ENCODE measurements at regions not wholly inside any gene's neighbourhood (a gene's known extent, or its start where the extent isn't known, plus 50 kb on each side); places are given as distances from the start of the nearest gene placed in this dataset.

DNA sequence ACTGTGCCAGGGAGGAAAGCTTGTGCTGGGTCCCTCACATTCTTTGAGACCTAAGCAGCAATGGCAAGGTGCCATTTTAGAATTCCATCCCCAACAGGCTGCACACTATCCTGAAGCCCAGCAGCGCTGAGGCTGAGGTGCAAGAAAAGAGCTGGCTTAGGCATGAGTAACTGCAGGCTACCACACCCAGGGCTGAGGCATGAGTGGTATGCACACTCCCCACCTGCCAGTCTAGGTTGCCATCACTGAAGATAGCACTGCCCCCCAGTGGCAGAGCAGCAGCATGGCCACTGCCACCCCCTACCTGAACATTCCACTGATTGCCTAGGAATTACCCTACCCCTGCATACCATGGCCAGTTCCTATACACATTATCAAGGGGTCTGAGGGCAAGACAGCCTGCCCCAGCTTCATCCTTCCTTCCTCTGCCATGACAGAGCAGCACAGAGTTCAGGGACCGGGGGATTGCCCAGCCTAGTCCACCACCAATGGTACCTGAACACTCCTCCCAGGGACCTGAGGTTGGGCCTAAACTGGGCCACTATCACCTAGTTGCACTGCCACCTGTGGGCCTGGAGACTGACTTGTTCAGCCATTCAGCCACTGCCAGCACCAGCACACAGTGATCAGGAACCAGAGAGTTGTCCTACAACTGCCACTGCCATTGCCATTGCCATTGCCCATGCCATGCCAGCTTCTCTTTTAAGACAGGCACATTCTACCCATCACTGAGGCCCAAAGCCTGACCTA is 129.8 kb downstream of the SATB1 start:
- no peak for DNase-seq

DNA sequence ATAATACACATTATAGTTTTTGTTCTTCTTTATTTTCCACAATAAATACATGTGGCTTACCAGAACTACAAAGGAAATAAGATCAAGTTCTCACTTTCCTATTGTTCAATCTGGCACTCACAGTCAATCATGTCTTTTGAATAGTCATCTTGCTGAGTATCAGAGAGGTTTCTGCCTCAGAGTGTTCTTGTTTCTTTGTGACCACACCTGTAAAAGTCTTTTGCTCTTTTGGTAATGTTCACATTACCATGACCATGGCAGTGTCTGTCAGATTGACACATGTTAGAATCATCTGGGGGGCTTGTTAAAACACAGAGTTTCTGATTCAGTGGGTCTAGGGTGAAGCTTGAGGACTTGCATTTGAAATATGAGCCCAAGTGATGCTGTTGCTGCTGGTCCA is 135.0 kb downstream of the SATB1 start:
- no peak for DNase-seq

DNA sequence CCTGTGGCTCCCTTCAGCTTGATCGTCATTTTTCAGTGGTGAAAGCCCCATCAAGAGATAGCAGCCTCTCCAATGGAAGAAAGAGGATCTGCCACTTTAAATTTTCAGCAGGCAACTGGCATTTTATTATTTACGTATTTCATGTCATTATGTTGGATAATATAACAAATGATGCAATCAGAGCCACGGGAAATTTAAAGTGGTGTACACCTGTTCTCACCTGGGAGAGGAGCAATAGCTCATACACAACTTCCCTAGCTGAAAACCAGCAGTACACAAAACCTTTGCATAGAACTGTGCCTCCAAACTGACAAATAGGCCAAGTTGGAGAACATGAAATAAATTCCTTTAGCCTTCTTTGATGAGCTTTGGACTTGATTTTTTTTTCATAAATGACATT is 136.9 kb downstream of the SATB1 start:
- DNase-seq: no peak

DNA sequence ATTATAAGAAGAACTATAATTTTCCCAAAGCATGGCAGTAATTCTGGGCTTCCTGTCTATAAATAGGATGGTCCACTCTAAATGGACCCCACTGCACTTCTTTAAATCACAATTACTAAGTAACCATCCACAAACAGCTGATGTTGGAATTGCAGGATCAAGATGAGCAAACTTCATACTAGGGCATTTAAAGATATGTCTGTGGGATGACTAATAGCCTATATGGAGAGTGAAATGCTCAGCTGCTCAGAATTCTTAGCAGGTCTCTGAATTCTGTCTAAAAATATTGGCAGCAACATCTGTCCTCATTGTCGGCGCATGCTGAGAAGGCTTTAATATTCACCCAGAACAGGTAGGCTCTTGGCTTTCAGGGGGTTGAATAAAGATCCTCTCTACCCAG is 140.4 kb downstream of the SATB1 start:
- DNase-seq: no peak

DNA sequence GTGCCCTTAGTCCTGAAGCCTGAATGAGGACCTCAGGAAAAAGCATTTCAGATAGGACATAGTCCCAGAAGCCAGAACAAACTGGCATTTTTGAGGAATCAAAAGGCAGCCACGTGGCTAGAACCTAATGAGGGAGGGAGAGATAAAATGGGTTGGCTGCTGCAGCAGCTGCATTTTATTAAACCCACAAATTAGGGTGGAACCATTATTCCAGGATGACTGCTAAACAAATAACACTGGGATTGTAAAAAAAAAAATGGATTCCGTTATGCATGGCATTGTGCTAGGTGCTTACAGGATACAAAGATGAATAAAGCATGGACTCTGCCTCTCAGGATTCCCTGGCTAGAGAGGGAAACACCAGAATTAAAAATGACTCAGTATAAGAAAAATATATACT is 141.5 kb downstream of the SATB1 start:
- DNase-seq: no peak

DNA sequence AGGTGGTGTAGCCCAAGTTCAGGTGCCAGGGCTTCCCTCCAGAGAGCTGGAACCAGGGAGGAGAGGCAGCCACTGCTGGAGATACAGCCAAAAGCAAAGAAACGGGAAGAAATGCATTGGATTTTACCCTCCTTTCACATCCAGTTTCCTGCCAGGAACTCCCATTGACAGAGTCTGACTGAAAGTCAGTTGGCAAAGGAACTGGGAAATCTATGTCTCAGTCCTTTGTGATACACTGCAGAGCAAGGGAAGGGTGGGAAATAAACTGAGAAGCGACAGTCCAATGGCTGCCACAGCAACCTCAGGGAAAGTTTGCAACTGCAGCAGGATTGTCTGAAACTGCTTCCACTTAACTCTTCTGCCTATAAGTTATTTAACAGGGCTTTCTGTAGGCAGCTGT is 142.6 kb downstream of the SATB1 start:
- no peak for DNase-seq

DNA sequence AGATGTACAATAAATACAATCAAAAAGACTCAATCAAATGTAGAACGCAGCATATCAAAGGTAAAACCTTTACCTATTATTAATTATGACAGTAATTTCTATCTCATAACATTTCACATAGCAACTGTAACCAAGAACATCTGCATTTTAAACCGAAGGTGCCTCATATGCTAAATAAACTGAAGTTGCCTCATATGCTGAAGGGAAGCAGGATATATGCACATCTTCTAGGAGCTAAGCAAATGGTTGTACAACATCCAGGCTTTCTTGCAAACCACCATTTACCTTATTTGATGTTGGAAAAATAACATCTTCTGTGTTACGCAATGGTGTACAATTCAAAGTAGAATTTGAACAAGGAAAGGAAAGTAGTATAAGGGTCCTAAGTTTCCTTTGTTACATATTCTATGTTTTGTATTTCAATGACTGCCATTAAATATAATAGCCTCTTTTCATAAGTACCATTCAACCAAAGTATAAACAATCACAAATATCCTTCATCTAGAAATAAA is 145.9 kb downstream of the SATB1 start:
- DNase-seq: no peak

DNA sequence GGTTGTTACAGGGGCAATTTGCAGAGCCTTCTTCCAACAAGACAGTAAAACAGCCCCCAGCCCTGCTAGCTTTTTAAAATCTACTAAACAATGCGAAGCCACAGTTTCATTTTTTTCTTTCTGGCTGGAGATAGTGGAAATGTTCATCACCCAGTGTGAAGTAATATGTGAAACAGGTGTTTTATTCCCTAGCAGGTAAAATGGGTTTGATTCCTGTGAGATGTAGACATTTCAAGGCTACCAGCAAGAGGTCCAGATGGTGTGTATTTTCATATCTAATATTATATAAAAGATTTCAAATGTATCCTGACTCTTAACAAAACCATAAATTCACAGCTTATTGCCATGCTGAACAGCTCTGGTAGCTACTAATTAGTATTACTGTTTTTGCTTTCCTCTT is 160.3 kb downstream of the SATB1 start:
- DNase-seq: no peak

DNA sequence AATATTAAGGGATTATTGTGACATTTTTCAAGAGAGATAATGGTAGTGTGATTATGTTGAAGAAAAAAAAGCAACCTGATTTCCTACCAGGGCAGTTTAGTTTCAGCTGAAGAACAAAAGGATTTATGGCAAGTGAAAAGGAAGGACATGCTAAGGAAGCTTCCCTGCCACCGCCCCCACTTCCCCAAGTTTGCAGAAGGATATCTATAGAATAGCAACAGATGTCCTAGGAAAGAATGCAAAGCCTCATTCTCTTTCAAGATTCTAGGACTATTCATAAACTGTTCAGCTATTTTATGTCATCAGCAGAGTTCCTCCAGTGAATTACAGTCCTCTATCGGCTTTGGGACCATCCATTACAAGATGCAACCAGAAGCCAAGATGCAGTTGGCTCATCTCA is 160.8 kb downstream of the SATB1 start:
- DNase-seq: no peak

DNA sequence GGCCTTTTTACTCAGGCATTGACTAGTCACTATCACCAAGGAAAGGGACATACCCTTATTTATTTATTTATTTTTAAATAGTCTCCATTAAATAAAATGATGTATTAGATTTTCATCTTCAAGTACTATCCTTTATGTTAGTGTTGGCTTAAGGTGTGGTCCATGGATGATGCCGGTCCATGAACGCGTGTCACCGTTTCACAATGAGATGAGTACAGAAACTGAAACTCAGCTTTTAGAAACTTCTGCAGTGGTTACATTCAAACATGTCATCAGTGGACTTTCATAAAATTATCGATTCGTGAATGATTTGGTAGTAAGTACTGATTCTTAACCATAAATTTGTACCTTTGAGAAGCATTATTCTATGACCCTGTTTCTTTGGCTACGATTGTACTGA is 166.6 kb downstream of the SATB1 start:
- no peak for DNase-seq

DNA sequence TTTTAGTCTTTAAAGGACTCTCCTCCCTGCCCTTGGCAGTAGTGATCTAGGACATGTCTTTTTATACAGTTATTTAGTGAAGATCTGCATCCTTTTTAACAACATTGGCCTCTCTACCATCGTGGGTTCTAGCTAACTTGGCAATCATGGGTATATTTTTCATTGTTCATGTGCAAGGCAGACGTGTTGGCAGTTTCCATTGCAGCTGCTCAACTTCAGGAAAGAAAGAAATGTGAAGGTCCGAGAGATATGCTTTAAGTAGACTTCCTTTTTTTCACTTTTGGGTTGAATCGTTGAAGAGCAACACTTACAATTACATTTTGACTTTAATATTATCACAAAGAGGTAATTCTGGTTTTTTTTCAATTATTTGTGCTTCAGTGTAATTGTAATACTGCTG is 172.6 kb downstream of the SATB1 start:
- DNase-seq: no peak

DNA sequence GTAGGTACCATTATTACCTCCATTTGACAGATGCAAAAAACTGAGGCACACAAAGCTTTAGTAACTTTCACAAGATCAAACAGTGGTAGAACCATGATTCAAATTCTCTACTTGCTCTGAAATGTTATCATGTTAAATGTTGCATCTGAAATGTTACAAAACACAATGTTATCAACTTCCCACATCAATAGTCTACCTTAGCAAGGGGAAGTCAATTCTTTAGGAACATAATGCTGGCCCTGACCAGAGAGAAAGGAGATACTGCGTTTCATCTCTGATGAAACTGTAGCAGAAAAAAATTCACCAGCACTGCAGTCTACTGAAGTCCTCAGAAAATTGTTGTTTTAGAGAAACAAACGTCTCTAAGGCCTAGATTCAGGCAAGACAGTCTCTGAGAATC is 174.1 kb downstream of the SATB1 start:
- no peak for DNase-seq

DNA sequence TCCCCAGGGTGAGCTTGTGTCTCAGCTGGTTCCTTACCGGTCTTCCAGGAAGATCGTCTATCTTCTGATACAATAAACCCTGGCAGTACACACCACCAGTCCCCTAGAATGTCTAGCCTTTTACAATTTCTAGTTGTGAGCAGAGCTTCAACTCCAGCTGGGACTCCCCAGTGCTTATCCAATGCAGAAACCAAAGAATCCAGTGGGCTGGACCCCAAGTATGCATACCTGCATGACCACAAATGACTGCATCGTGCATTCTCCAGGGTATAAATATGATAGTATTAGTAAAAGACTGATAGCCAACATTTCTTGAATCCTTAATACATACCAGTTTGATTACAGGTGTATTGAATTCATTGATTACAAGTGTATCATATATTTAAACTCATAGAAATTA is 176.0 kb downstream of the SATB1 start:
- DNase-seq: no peak

DNA sequence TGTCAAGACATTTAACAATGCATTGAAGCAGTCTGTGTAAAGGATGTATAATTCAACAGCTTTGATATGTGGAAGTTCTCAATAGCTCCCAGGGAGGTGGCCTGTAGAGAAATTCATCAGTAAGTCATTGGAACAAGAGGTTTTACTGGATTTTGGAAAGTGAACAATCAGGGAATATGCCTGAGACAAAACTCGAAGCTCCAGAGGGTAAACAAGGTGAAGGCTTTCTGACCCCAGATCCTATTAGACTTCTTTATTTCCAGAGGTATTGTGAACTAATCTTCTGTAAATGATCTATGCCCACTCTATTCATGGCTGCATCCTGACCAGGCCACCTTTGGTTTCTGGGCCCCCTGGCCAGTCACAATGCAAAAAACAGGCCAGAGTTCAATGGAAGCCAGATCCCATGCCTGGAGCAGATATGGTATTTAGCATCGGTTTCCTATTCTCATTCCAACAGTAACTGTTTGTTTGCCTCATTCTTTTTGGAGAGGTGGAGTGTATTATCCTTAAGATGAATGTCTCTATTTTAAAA is 177.3 kb downstream of the SATB1 start:
- DNase-seq: no peak

DNA sequence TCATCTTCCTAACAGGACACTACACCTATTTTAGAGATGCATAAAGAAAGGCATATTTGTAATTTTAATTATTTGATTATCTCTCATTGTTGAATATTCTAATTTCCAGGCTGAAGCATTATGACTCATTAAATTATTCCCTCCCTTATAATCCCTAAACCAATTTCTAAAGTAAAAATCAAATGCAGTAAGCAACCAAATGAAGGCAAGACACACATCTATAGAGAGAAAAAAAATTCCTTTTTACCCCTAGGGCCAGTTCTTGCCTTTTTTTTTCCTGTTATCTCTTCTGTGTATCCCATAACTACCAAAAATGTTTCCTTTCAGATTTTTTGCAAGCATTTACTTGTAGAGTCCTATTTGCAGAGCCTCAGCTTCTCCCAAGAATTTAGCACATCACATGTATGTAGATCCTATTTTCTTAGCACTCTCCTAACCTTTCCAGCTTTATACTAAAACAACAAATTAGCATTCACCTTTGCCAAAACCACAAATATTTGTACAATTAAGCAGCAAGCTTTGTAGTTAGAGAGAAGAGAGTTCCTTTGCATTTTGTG is 177.9 kb downstream of the SATB1 start:
- no peak for DNase-seq

DNA sequence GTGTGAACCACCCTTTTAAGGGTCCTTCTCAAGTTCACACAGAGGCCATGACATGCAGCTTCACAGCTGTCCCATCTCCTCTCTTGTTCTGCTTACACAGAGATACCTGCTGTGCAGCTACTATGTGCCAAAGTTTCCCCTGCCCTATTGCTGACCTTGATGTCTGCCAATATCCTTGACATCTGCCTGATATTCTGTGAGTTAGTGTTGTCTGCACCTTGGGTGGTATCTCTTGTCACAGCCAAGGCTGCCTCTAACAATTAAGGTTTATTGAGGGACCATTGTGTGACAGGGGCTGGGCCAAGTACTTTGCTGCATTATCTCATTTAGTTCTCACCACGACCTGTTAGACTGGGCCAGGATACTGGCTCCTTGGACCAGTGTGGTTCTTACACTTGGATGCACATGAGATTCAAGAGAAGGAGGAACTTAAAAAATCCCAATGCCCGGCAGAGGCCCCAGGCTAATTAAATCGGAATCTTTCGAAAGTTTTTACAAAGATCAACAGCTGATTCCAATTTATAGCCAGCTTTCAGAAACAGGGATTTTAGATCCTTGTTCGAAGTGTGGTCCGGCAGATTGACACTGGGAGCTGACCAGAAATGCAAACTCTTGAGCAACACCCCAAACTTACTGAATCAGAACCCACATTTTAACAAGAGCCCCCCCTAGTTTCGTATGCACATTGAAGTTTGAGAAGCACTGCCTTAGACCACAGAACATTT is 178.6 kb downstream of the SATB1 start:
- no peak for DNase-seq

DNA sequence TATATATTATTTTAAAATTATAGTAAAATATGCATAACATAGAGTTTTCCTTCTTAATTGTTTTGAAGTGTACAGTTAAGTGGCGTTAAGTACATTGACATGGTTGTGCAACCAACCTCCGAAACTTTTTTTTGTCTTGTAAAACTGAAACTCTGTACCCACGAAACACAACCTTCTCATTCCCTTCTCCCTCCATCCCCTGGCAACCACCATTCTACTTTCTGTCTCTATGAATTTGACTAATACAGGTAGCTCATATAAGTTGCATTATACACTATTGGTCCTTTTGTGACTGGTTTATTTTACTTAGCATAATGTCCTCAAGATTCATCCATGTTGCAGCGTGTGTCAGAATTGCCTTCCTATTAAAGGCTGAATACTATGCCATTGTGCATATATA is 179.4 kb downstream of the SATB1 start:
- no peak for DNase-seq

DNA sequence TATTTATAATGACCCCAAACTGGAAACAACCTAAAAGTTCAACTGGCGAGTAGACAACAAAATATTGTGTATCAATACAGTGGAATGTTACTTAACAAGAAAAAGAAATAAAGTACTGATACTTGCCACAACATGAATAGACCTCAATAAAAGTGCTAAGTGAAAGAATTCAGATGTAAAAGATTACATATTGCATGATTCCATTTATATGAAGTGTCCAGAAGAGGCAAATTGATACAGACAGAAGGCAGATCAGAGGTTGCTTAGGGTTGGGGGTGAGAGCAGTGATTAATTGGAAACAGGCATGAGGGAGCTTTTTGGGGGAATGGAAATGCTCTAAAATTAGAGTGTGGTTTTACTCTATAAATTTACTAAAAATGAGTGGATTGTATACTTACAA is 183.3 kb downstream of the SATB1 start:
- no peak for DNase-seq

DNA sequence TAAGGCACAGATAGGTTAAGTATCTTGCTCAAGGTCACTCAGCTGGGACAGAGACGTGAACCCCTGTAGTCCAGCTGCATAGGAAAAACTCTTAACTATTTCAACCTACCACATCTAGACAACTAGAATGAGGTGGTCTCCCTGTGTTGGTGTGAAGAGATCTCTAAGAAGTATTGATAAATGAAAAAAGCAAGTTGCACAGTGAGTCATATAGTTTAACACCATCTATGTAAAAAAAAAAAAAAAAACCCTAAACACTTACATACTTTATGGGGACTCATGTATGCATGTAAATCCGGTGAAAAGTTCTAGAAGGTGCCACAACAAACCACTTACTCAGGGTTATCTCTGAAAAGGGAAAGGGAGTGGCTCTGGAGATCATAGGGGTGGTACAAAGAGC is 185.5 kb downstream of the SATB1 start:
- no peak for DNase-seq

DNA sequence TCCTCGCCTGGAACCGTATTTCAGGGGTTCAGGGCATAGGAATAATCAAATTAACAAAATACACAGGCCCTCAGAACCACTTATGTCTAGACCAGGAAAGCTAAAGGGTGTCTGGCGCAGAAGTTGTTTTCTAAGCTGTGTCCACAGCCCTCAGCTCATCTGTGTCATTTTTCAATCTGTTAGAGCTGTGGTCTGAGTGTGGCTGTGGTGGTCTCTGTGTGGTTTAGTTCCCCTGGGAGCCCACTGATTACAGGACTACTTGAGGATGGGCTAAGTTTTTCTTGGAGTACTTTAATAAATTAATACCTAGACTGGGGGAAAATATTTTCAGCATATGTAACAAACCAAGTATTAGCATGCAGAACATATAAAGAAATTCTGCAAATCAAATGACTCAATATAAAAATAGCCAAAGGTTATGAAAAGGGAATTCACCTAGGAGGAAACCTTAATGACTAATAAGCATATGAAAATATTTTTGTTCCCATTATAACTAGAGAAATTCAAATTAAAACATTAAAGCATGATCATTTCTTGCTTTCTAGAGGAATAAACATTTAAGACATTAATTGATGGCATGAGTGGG is 186.3 kb downstream of the SATB1 start:
- no peak for DNase-seq

DNA sequence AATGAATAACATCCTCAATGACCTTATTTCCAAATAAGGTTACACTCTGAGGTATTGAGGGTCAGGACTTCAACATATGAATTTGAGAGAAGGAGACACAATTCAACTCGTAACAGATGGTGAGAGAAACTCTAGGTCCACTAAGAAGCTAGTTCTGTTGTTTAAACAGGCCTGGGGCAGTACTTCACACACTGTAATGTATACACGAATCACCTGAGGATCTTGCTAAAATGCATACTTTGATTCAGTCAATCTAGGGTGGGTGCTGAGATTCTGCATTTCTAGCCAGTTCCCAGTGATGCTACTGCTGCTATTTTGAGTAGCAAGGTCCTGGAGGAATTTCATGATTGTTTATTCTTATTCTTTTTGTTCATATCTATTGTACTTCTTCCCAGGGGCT is 186.8 kb downstream of the SATB1 start:
- no peak for DNase-seq

DNA sequence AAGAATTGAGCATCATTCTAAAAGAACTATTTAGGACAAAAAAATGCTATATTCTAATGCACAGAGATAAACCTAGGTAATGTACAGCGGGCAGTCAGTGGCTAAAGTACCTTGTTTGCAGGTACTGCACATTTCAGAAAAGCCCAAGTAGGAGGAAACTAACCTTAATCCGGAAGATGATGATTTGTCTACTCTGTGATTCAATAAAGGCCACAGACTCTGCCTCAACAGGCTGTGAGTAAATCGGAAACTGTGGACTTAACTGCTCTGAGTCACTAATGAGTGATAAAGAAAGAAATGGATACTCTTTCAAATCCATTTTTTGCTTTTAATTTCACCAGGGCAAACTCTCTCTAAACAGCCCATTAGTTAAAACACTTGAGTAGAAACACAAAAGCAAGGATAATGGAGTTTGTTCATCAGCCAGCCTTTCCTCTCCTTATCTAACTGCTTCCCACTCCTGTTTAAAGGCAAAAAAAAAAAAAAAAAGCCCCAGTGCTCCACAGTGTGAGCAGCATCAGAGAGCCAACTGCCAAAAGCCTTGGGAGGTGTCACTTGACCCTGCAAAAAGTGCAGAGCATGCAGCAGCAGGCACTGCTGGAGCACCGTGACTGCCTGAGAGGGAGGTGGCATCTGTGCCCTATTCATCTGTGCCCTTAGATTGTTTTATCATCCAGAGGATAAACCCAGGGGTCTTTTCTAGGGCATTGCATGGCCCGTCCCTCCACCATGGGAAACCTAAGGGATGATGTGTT is 187.7 kb downstream of the SATB1 start:
- DNase-seq: no peak

DNA sequence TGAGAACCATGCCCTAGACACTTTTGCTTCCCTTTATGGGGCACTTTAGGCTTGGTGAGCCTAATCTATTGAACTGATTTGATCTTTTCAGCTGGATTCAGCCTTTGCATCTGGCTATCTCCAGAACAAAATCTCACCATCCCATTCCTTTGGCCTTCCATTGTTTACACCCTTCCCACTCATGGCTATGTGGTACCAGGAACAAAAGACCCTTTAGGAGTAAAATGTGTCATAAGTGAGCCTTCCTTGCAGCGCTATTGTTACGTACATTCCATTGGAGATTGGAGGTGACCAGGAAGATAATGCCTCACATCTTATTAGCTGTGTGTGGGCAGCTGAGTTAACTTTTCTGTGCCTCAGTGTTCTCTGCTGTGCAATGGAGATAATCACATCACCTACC is 188.4 kb downstream of the SATB1 start:
- DNase-seq: no peak

Measured in cerebellar nuclear complex (tissue), 1 donor.